Ascending aorta (tissue), 2 donors: ENCODE measurements at regions not wholly inside any gene's neighbourhood (a gene's known extent, or its start where the extent isn't known, plus 50 kb on each side); places are given as distances from the start of the nearest gene placed in this dataset.

Experiments
- DNase-seq, 2 donors: peaks; one replicate each; pipeline ENCODE4 v3.0.0-alpha.2; 2019; ENCODE audit warnings: low spot score in 2 of 2
- H3K27ac ChIP-seq, 2 donors: fragments of 200-600 bp; sonication (generic); one replicate each; pipeline ENCODE4 v1.5.1; 2016 to 2017; ENCODE audit warnings: mild to moderate bottlenecking in 1 of 2
- H3K27me3 ChIP-seq: fragments of 200-600 bp; sonication (generic); one replicate; pipeline ENCODE4 v1.5.1; 2017
- H3K36me3 ChIP-seq, 2 donors: fragments of 200-600 bp; sonication (generic); one replicate each; pipeline ENCODE4 v1.5.1; 2016
- H3K4me1 ChIP-seq, 2 donors: fragments of 200-600 bp; sonication (generic); one replicate each; pipeline ENCODE4 v1.5.1; 2016 to 2017; ENCODE audit warnings: mild to moderate bottlenecking in 1 of 2
- H3K4me3 ChIP-seq, 2 donors: fragments of 200-600 bp; sonication (generic); one replicate each; pipeline ENCODE4 v1.5.1; 2016 to 2017; ENCODE audit warnings: mild to moderate bottlenecking in 1 of 2
- H3K9me3 ChIP-seq, 2 donors: fragments of 200-600 bp; sonication (generic); one replicate each; pipeline ENCODE4 v1.5.1; 2016
- CTCF ChIP-seq, 3 experiments: fragments of 200-600 bp in 2 of 3; fragments of 450-650 bp in 1 of 3; sonication (generic) in 2 of 3; IDR thresholded peaks; one replicate each; pipeline ENCODE4 v1.5.1; 2016 to 2019; ENCODE audit warnings: antibody characterized with exemption in 3 of 3, mild to moderate bottlenecking in 1 of 3, moderate library complexity in 1 of 3
- intact Hi-C: fragments of 100-400 bp; cut with DNase I; formaldehyde crosslinking; loops from one replicate; pipeline ENCODE4 v1.15.1; 2023

GRCh38 chr2:176525086-176525485 lies 255.8 kb downstream of the MTX2 start:
- H3K4me1 ChIP-seq = no peaks in the 10 kb centered on the region
- H3K36me3 ChIP-seq = no peaks in the 10 kb centered on the region
- no peaks in the 10 kb centered on the region for H3K9me3 ChIP-seq
- intact Hi-C loops = loop anchor here (5.0 kb wide), 1 partner anchor 33 kb away; no protein-coding TSS in a partner anchor
- H3K27me3 ChIP-seq = no peaks in the 10 kb centered on the region
- DNase-seq = no peak
- H3K27ac ChIP-seq = no peak overlapping the region
- no peak overlapping the region for H3K4me3 ChIP-seq
- TF ChIP-seq CTCF (IDR thresholded peaks at IDR 0.05) = no peak

GRCh38 chr2:176526995-176527901 lies 258.0 kb downstream of the MTX2 start:
- Histone ChIP-seq H3K9me3 (no peaks in the 10 kb centered on the region), H3K4me3 (no peak overlapping the region), H3K27me3 (no peaks in the 10 kb centered on the region), H3K4me1 (no peaks in the 10 kb centered on the region), H3K27ac (no peak overlapping the region), H3K36me3 (no peaks in the 10 kb centered on the region)
- DNase-seq = no peak
- no peak for TF ChIP-seq CTCF (IDR thresholded peaks at IDR 0.05)
- intact Hi-C loops = loop anchor here (5.0 kb wide), 1 partner anchor 35 kb away; no protein-coding TSS in a partner anchor

GRCh38 chr2:176531608-176532007 lies 262.4 kb downstream of the MTX2 start:
- Histone ChIP-seq H3K4me3 (no peak overlapping the region), H3K36me3 (no peaks in the 10 kb centered on the region), H3K27ac (no peak overlapping the region), H3K27me3 (no peaks in the 10 kb centered on the region), H3K9me3 (no peaks in the 10 kb centered on the region), H3K4me1 (no peaks in the 10 kb centered on the region)
- intact Hi-C loops = no loop called here
- no peak for TF ChIP-seq CTCF (IDR thresholded peaks at IDR 0.05)
- DNase-seq = no peak

GRCh38 chr2:176533505-176534193 lies 264.4 kb downstream of the MTX2 start:
- TF ChIP-seq CTCF (IDR thresholded peaks at IDR 0.05) = no peak
- no peak overlapping the region for H3K27ac ChIP-seq
- no peaks in the 10 kb centered on the region for H3K27me3 ChIP-seq
- no peak for DNase-seq
- H3K4me1 ChIP-seq = no peaks in the 10 kb centered on the region
- H3K4me3 ChIP-seq = no peak overlapping the region
- intact Hi-C loops = no loop called here
- no peaks in the 10 kb centered on the region for H3K9me3 ChIP-seq
- no peaks in the 10 kb centered on the region for H3K36me3 ChIP-seq

GRCh38 chr2:176534798-176535466 lies 265.7 kb downstream of the MTX2 start:
- H3K27me3 ChIP-seq = no peaks in the 10 kb centered on the region
- no peak overlapping the region for H3K4me3 ChIP-seq
- DNase-seq = no peak
- H3K9me3 ChIP-seq = no peaks in the 10 kb centered on the region
- intact Hi-C loops = no loop called here
- TF ChIP-seq CTCF (IDR thresholded peaks at IDR 0.05) = no peak
- no peaks in the 10 kb centered on the region for H3K4me1 ChIP-seq
- no peak overlapping the region for H3K27ac ChIP-seq
- H3K36me3 ChIP-seq = no peaks in the 10 kb centered on the region
